Mesenchymal stem cell (in vitro differentiated cells and primary cell): ENCODE measurements at regions not wholly inside any gene's neighbourhood (a gene's known extent, or its start where the extent isn't known, plus 50 kb on each side); places are given as distances from the start of the nearest gene placed in this dataset.
"Not testable (repeated sequence)": the region's sequence is repeated elsewhere in the genome, so short reads cannot be mapped to it uniquely, and the experiment has no call there.

Source experiments
- DNase-seq: peaks from one replicate; pipeline ENCODE4 v3.0.0-alpha.2; 2013
- H2AFZ ChIP-seq: one replicate; pipeline ENCODE4 v1.6.1; 2013; ENCODE audit warnings: low read depth, mild to moderate bottlenecking, control low read depth, inconsistent platforms, low read length, moderate library complexity
- H2AK5ac ChIP-seq: 2 replicates; pipeline ENCODE4 v1.6.1; 2013; ENCODE audit warnings: low read length, moderate library complexity, mild to moderate bottlenecking, inconsistent platforms; ENCODE audit not compliant: severe bottlenecking
- H2BK120ac ChIP-seq: one replicate; pipeline ENCODE4 v1.6.1; 2013; ENCODE audit warnings: low read depth, mild to moderate bottlenecking, inconsistent platforms, low read length, moderate library complexity
- H2BK12ac ChIP-seq, 2 experiments: one replicate each; pipeline ENCODE4 v1.6.1; 2013; ENCODE audit warnings: inconsistent platforms in 2 of 2, low read length in 2 of 2, mild to moderate bottlenecking in 2 of 2, moderate library complexity in 2 of 2, control low read depth in 1 of 2
- H2BK15ac ChIP-seq: one replicate; pipeline ENCODE4 v1.6.1; 2013; ENCODE audit warnings: mild to moderate bottlenecking, low read depth, inconsistent platforms; ENCODE audit not compliant: poor library complexity, severe bottlenecking
- H2BK5ac ChIP-seq: 2 replicates; pipeline ENCODE4 v1.6.1; 2013; ENCODE audit warnings: low read depth, mild to moderate bottlenecking, low read length, control low read depth, inconsistent platforms; ENCODE audit not compliant: poor library complexity, severe bottlenecking
- H3K14ac ChIP-seq, 2 experiments: one replicate each; pipeline ENCODE4 v1.6.1; 2013; ENCODE audit warnings: inconsistent platforms in 2 of 2, low read length in 2 of 2, control low read depth in 1 of 2, mild to moderate bottlenecking in 1 of 2, moderate library complexity in 1 of 2
- H3K18ac ChIP-seq, 2 experiments: one replicate each; pipeline ENCODE4 v1.6.1; 2013; ENCODE audit warnings: inconsistent platforms in 2 of 2, low read length in 2 of 2, control low read depth in 1 of 2, low read depth in 1 of 2, mild to moderate bottlenecking in 1 of 2
- H3K23ac ChIP-seq, 2 experiments: one replicate each; pipeline ENCODE4 v1.6.1; 2013; ENCODE audit warnings: inconsistent platforms in 2 of 2, low read length in 2 of 2, mild to moderate bottlenecking in 2 of 2, moderate library complexity in 2 of 2, control low read depth in 1 of 2
- H3K27ac ChIP-seq: 2 replicates; pipeline ENCODE4 v1.5.1; 2013; ENCODE audit warnings: mild to moderate bottlenecking, moderate library complexity, low read length, control low read depth, inconsistent platforms; ENCODE audit not compliant: poor library complexity, severe bottlenecking
- H3K27me3 ChIP-seq, 2 experiments: 2 replicates each; pipeline versions ENCODE4 v1.6.1 to v1.7.0; 2013; ENCODE audit warnings: low read length in 2 of 2, mild to moderate bottlenecking in 2 of 2, moderate library complexity in 2 of 2, control low read depth in 1 of 2, inconsistent platforms in 1 of 2; ENCODE audit not compliant: control insufficient read depth in 1 of 2, insufficient read depth in 1 of 2
- H3K36me3 ChIP-seq, 2 experiments: 2 replicates each; pipeline versions ENCODE4 v1.6.1 to v1.7.0; 2013; ENCODE audit warnings: low read length in 2 of 2, control low read depth in 1 of 2, inconsistent platforms in 1 of 2, low read depth in 1 of 2, mild to moderate bottlenecking in 1 of 2; ENCODE audit not compliant: insufficient read depth in 2 of 2, control insufficient read depth in 1 of 2
- H3K4ac ChIP-seq, 2 experiments: one replicate each; pipeline ENCODE4 v1.6.1; 2013; ENCODE audit warnings: inconsistent platforms in 2 of 2, low read length in 2 of 2, mild to moderate bottlenecking in 2 of 2, moderate library complexity in 2 of 2, control low read depth in 1 of 2, low read depth in 1 of 2
- H3K4me1 ChIP-seq: 2 replicates; pipeline ENCODE4 v1.6.1; 2013; ENCODE audit warnings: low read depth, low read length, control low read depth; ENCODE audit not compliant: control insufficient read depth, insufficient read depth
- H3K4me2 ChIP-seq: 2 replicates; pipeline ENCODE4 v1.6.1; 2013; ENCODE audit warnings: low read length, mild to moderate bottlenecking, inconsistent platforms; ENCODE audit not compliant: poor library complexity, severe bottlenecking
- H3K4me3 ChIP-seq, 2 experiments: 2 replicates each; pipeline versions ENCODE4 v1.5.1 to v1.7.0; 2013; ENCODE audit warnings: low read length in 2 of 2, mild to moderate bottlenecking in 2 of 2, control low read depth in 1 of 2, low read depth in 1 of 2; ENCODE audit not compliant: insufficient read depth in 1 of 2
- H3K79me1 ChIP-seq: replicated peaks from 2 replicates; pipeline ENCODE4 v1.6.1; 2013; ENCODE audit warnings: mild to moderate bottlenecking, control low read depth, low read length, inconsistent platforms; ENCODE audit not compliant: poor library complexity, severe bottlenecking
- H3K9ac ChIP-seq: 2 replicates; pipeline ENCODE4 v1.7.0; 2013; ENCODE audit warnings: mild to moderate bottlenecking, low read length, moderate library complexity
- H3K9me3 ChIP-seq: 2 replicates; pipeline ENCODE4 v1.7.0; 2013; ENCODE audit warnings: mild to moderate bottlenecking, low read length; ENCODE audit not compliant: control insufficient read depth
- H4K8ac ChIP-seq: one replicate; pipeline ENCODE4 v1.6.1; 2013; ENCODE audit warnings: inconsistent platforms, mild to moderate bottlenecking, low read length, moderate library complexity
- H4K91ac ChIP-seq: one replicate; pipeline ENCODE4 v1.6.1; 2013; ENCODE audit warnings: mild to moderate bottlenecking, low read length, inconsistent platforms
- WGBS: methylation state at CpG from one replicate; pipeline ENCODE4 v1.1.7; 2013; ENCODE audit warnings: mixed read lengths; 5-methylcytosine and 5-hydroxymethylcytosine counted together

DNA sequence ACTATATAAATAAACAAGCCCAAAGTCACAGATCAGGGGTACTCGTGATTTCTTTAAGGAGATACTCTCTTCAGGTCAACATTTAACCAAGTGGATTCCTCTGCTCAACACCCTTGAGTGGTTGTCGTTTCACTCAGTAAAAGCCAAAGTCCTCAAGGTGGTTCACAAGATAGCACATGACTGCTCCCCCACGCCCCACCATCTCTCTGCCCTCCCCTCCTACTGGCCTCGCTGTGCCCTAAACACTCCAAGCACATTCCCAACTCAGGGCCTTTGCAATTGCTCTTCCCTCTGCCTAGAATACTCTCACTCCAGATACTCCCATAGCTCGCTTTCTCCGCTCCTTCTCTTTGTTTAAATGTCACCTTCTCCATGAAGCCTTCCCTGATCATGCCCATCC lies 72.1 kb upstream of the FHIP2A start:
- 73% methylated on average over 6 of the region's 6 CpGs for WGBS
- Histone ChIP-seq H2BK15ac (no peak overlapping the region), H4K91ac (no peak overlapping the region), H2AFZ (no peak overlapping the region), H2BK5ac (no peak overlapping the region), H3K4me2 (no peak overlapping the region), H3K4me3 (no peak overlapping the region), H3K18ac (no peak overlapping the region), H3K9me3 (no peaks in the 10 kb centered on the region), H2BK120ac (no peak overlapping the region), H4K8ac (no peak overlapping the region), H3K79me1 (peaks cover 15% of the 10 kb centered on the region), H2BK12ac (no peak overlapping the region), H3K36me3 (no peaks in the 10 kb centered on the region), H3K27me3 (no peaks in the 10 kb centered on the region), H3K27ac (no peak overlapping the region), H3K23ac (no peak overlapping the region), H2AK5ac (no peak overlapping the region), H3K14ac (no peak overlapping the region), H3K9ac (no peak overlapping the region), H3K4ac (no peak overlapping the region), H3K4me1 (no peaks in the 10 kb centered on the region)
- DNase-seq: no peak

DNA sequence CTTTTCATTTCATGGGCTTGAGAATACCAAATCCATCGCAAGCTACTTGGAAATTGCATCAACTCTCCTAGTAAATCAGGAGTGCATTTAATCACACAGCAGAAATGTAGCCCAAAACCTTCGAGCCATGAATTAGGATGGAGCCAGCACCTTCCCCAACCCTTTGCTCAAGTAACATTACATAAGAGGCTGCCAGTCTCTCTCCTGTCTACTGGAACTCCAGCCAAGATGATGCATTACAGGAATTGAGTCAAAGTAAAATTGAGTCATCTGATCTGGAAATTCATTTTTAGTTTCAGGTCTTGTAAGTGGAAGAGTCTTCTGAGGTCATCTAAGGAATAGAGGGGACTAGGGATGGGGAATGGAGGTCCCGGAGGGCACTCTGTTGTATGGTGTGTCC lies 69.7 kb upstream of the FHIP2A start:
- Histone ChIP-seq H3K9ac (no peak overlapping the region), H2AK5ac (no peak overlapping the region), H3K23ac (no peak overlapping the region), H3K79me1 (peaks cover 21% of the 10 kb centered on the region), H2BK12ac (no peak overlapping the region), H4K91ac (no peak overlapping the region), H3K14ac (no peak overlapping the region), H3K27me3 (no peaks in the 10 kb centered on the region), H3K4me3 (no peak overlapping the region), H3K4me1 (peaks cover 5% of the 10 kb centered on the region), H3K27ac (no peak overlapping the region), H2BK120ac (no peak overlapping the region), H2AFZ (no peak overlapping the region), H3K18ac (no peak overlapping the region), H2BK5ac (no peak overlapping the region), H3K4ac (no peak overlapping the region), H4K8ac (no peak overlapping the region), H3K36me3 (no peaks in the 10 kb centered on the region), H3K9me3 (no peaks in the 10 kb centered on the region), H2BK15ac (no peak overlapping the region), H3K4me2 (no peak overlapping the region)
- DNase-seq: no peak
- WGBS: 79% methylated on average over 3 of the region's 3 CpGs

DNA sequence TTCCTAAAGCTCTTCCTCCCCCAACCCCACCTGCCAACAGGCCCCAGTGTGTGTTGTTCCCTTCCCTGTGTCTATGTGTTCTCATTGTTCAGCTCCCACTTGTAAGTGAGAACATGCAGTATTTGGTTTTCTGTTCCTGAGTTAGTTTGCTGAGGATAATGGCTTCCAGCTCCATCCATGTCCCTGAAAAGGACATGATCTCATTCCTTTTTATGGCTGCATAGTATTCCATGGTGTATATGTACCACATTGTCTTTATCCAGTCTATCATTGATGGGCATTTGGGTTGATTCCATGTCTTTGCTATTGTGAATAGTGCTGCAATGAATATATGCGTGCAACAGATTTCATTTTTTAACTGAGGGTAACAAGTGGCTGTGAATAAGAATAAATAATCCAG lies 69.0 kb upstream of the FHIP2A start:
- not testable (repeated sequence) for H3K4ac ChIP-seq, H3K18ac ChIP-seq, H4K91ac ChIP-seq, H3K27ac ChIP-seq, H3K9ac ChIP-seq, H2AFZ ChIP-seq, DNase-seq, H3K23ac ChIP-seq, H3K4me1 ChIP-seq, H2BK120ac ChIP-seq, H3K9me3 ChIP-seq, H3K36me3 ChIP-seq, H2AK5ac ChIP-seq, H2BK5ac ChIP-seq, H2BK15ac ChIP-seq, H3K4me2 ChIP-seq, H3K14ac ChIP-seq, H3K27me3 ChIP-seq, H4K8ac ChIP-seq, H3K4me3 ChIP-seq, H2BK12ac ChIP-seq
- peaks cover 19% of the 10 kb centered on the region for H3K79me1 ChIP-seq
- 100% methylated on average over 1 of the region's 1 CpG for WGBS

DNA sequence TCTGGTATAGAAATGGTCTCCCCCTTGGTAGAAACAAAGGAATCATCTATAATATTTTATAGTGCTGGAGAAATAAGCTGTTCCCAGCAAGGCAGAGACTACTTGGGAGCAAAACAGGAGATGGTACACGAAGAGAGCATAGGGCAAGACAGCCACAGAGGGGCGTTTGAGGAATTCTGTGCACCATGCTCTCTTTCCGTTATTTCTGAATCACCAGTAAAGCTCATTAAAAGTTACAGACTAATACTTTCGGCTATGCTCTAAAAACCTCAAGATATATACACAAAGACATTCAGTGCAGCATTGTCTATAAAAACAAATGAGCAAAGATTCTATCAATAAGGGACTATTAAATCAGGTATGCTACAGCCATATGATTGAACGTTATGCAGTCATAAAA lies 68.5 kb upstream of the FHIP2A start:
- Histone ChIP-seq H2BK15ac (no peak overlapping the region), H3K79me1 (peaks cover 19% of the 10 kb centered on the region), H3K4ac (no peak overlapping the region), H2AFZ (no peak overlapping the region), H2BK5ac (no peak overlapping the region), H3K4me2 (no peak overlapping the region), H3K14ac (no peak overlapping the region), H3K23ac (no peak overlapping the region), H3K36me3 (no peaks in the 10 kb centered on the region), H3K4me1 (peaks cover 6% of the 10 kb centered on the region), H3K18ac (no peak overlapping the region), H4K91ac (no peak overlapping the region), H2AK5ac (no peak overlapping the region), H4K8ac (no peak overlapping the region), H3K9ac (no peak overlapping the region), H3K27ac (no peak overlapping the region), H3K27me3 (no peaks in the 10 kb centered on the region), H3K4me3 (no peak overlapping the region), H2BK120ac (no peak overlapping the region), H2BK12ac (no peak overlapping the region), H3K9me3 (no peaks in the 10 kb centered on the region)
- WGBS: 74% methylated on average over 4 of the region's 5 CpGs
- peak; percentile 7 for DNase-seq
